ENCODE measurements at regions not wholly inside any gene's neighbourhood (a gene's known extent, or its start where the extent isn't known, plus 50 kb on each side); places are given as distances from the start of the nearest gene placed in this dataset.
A peak's percentile ranks its signal among the peaks of the same experiment; 100 is the strongest.
"Not testable (repeated sequence)": the region's sequence is repeated elsewhere in the genome, so short reads cannot be mapped to it uniquely, and the experiment has no call there.

DNA sequence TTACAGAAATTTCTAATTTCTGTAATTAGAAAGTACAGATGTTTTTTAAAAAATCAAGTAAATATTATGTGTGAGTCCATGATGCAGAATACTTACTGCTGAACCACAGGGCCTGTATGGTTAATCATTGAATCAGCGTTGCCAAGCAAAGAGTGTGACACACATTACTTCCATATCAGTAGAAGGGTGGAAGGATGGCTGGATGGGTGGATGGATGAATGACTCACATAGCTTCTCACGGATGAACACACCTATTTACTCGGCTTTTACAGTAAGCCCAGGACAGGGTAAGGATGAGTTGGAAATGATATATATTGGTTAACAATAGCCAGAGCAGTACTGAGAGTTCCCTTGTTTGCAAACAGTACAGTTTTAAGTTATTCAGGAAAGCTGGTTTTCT is 495.9 kb upstream of the RBFOX1 start:
- no peak for DNase-seq

DNA sequence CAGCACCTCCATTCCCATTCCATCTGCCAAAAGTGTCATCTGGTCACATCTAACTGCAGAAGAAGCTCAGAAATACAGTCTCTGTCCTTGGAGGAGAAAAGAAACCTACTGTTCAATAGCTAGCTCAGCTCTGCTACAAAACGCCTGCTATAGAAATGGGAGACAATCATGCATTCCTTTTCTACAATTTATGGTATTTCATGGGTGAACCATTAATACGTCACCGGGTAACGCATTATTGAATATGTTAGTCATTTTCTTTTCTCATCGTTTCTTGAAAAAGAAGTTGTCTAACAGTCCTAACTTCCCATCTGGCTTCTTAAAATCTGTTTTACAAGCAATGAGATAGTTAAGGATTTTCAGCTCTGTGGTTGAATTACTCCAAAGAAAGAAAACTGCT is 496.7 kb upstream of the RBFOX1 start:
- no peak for DNase-seq

DNA sequence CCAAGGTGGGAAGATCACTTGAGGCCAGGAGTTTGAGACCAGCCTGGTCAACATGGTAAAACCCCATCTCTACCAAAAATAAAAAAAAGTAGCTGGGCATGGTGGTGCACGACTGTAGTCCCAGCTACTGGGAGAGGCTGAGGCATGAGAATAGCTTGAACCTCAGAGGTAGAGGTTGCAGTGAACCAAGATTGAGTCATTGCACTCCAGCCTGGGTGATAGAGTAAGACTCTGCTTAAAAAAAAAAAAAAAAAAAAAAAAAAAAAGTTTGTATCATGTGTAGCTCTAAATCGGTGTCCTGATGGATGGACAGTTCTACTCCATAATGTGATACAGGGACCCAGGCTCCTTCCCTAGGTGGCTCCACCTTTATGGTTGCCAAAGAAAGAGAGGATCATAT is 497.1 kb upstream of the RBFOX1 start:
- DNase-seq, result no peak

DNA sequence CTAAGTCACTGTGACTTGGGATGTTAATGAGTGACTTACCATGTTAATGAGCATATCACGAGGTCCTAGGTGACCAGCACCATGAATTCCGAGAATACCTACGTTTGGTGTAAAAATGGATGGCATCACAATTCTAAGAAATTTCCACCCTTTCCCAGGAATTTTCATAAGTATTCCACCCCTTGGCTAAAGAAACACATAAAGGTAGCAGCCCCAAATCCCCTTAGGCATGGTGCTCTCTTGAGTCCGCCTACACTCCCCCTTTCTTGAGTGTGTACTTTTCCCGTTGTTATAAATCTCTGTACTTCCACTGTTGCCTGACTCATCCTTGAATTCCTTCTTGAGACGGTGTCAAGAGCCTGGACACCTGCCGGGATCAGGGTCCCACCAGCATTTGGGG is 504.0 kb upstream of the RBFOX1 start:
- DNase-seq, result no peak

DNA sequence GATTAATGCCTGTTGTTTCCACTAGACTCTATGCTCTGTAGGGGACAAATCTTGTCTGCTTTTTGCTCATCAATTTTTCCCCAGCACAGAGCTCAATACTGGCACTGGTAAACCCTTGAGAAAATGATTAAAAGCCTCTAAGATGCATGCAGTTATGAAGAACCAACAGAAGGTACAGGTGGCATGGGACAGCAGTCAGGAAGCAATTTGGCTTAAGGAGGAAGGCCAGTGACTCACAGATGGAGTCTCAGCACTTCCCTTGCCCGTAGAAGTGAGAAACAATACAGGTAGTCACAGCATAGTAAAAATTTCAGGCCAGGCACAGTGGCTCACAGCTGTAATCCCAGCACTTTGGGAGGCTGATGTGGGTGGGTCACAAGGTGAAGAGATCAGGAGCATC is 504.7 kb upstream of the RBFOX1 start:
- DNase-seq, result no peak

DNA sequence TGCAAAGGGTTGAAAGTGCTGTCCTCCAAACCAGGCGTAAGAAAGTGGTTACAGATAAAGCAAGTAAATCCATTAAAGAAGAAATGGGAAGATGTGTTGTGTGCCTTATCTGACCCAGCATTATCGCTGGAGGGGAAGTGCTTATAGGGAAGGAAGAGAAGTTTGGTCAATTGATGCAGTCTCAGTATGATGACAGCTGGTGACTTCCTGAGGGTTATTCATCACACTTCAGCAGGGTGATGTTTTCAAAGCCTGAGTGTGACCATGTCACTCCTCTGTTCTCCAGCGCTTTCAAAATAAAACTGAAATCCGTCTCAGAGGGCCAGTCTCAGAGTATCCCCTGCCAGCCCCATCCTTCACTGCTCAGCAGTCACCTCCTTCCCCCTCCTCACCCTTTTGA is 505.4 kb upstream of the RBFOX1 start:
- no peak for DNase-seq

DNA sequence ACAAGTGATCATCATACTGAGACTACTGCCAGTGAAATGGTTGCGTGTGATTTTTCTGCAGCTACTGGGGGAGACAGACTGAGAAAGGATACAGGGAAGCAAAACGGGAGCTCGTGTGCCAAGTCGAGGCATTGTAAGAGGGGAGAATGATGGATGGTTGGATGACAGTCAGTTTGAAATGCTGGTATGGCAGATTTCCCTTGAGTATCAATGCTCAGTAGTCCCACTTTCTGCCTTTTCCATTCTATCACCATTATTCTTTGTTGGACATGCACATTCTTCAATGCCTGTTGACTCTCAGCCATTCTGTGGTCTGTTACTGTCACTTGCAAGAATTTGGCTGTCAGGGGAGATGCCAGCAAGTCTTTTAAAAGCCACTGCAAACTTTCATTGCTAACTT is 510.6 kb upstream of the RBFOX1 start:
- DNase-seq, result no peak

DNA sequence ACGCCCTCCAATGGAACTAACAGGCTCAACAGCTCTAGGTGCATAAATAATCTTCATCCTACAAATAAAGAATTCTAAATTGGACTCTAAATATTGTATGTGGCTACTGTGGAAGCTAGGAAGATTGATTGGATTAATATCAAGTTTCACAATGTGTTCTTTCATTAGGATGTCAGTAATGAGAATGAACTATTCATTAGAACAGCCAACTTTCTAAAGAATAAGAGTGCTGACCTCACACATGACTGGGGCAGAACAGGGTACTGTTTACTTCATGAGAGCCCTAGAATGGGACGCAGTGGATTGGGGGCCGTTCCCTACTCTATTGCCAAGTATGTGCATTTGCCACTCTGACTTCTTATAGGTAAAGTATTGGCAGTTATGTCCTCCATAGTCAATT is 528.2 kb upstream of the RBFOX1 start:
- no peak for DNase-seq

DNA sequence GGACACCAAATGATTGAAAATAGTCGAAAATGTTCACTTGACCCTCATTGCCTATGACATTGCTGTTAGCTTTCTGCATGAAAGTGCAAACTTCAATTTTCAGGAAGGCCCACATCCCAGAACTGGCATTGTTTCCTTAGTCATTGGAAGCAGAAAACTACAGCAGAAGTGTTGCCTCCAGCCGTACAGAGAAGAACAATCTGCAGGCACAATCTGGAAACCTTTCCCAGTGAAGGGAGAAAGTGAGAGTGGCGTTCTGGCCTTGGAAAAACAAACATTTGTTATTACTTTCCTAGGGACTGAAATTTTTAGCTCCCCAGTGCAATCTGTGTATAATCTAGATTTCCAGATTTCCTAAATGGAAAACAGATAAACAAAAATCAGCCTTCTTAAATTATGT is 529.5 kb upstream of the RBFOX1 start:
- no peak for DNase-seq

DNA sequence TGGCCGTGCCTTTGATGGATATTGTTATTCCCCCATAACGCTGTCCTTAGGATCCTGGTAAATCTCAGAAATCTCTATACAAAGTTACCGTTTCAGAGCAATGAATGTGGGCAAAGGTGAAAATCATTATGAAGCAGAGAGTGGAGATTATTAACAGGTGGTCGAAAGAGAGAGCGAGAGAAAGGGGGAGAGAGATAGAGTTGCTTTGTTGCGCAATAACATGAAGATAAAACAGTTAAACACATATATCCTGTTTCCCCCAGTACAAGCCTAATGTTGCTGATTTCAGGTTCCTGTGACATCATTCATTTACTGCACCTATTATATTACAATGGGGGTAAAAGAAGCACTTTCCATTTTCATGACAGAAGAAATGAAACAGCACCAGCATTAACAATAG is 535.4 kb upstream of the RBFOX1 start:
- no peak for DNase-seq

DNA sequence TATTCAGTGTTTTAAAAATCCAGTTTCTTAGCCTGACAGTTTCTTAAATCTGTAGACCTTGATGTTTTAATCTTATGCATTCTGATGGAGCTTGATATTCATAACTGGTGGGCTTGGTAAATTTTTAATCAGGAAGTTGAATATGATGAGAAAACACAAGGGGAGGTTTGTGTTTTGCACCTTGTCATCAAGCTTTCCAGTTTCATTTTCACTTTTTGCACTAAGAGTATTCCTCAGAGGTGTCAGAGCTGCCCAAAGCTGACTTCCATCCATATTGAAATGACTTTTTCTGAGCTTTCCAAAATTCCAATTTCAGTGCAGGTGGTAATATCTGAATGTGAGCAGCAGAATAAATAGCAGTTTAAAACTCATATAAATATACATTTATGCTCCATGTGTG is 555.0 kb upstream of the RBFOX1 start:
- DNase-seq, result no peak

DNA sequence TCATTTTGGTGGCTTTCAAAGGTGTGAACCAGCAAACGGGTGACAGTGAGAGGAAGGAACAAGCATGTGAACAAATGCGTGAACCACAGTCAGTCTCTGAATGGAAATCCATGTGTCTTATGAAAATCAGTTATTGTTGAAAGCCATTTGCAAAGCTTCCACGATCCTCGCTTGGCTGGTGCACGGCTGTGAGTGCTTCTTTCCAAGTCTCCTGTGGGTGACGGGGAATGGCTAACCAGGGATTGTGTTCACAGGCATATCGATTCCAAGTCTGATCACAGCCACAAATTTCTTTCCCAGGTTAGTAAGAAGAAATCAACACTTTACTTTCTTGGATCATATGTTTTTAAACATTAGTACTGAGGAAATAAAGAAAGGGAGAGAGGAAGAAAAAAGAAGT is 556.9 kb upstream of the RBFOX1 start:
- DNase-seq, result no peak

DNA sequence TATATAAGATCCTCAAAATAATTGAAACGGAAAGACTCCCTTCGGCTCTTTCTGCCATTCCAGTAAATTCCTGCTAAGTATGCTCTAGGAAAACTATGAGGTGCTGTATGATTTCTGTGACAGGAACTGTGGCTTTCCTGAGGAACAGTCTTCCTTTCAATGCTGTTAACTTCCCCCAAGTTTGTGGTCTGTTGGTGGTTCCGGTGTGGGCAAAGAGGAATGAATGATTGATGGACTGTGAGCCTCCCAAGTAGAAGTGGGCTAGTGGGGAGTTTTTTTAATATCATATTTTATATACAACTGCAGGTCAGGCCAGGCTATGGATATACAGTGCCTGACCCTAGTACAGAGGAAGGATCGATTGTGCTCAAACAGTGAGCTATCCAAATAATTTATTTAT is 560.7 kb upstream of the RBFOX1 start:
- no peak for DNase-seq

DNA sequence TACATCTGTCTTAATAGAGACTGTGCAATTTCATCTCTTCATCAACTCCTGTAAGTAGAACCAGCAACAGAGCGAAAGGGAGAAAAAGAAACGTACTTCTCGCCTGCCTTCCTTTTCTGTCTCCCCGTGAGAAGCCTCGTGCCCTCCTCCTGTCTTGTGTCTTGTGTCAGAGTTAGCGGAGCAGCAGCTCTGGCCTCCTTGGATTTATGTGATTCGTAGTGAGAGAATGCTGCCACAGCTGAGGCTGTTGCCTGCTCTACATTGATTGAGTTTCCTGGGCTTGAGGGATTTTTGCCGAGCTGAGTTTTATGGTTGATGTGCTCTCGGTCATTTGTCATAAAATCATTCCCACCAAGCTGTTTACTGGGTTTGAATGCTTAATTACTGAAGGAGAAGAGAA is 579.1 kb upstream of the RBFOX1 start:
- no peak for DNase-seq

DNA sequence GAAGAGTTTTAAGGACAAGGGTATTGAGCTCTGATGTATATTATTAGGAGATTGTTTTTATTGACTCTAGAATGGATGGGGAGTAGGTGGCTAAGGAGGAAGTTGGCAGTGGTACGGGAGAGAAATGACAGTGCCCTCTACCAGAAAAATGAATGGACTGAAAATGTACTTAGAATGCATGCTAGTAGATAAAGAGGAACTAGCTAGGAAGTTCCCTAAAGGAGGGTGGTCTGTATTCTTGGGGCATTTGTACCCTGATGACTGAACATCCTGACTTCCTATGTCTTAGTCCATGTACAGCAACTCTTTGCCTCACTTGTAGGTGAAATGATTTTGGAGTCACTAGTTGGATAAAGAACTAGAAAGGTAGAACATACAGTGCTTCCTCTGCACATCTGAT is 581.5 kb upstream of the RBFOX1 start:
- no peak for DNase-seq

DNA sequence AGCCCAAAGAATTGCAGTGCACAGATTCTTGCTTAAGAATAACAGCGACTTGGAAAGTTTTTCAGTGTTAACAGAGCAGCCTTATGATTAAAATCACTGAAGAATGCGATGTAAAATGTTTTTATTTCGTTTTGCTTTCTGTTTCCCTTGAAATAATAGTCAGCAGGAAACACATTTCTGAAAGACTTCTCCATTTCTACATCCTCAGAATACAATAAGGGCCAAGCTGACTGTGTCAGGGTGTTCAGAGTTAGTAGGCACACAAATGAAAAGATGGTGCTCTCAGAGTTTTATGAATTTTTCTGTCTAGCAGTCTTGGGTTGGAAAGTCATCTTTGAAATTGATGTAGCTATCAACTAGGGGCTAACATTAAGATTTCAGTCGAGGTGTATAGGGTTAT is 582.9 kb upstream of the RBFOX1 start:
- no peak for DNase-seq

DNA sequence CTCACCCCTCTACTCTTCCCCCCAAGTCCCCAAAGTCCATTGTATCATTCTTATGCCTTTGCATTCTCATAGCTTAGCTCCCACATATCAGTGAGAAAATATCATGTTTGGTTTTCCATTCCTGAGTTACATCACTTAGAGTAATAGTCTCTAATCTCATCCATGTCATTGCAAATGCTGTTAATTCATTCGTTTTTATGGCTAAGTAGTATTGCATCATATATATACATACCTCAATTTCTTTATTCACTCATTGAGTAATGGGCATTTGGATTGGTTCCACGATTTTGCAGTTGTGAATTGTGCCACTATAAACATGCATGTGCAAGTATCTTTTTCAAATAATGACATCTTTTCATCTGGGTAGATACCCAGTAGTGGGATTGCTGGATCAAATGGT is 596.3 kb upstream of the RBFOX1 start:
- DNase-seq, result not testable (repeated sequence)

DNA sequence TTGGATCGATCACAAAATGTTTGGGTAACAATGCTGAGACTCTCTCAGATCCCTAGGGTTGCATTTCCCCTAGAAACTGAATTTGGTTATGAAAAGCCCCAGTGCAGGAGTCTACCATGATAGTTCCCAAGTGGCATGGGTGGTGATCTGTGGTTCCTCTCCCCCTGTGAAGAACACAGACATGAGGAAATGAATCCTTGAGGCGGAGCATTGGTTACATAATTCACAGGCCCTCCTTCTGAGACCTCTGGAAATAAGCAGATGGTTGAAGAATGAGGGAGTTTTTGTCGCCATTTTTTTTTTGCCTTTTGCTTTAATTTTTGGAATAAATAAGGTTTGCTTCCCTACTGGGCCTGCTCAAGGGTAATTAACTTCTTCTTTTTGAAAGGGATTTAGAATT is 597.0 kb upstream of the RBFOX1 start:
- no peak for DNase-seq

DNA sequence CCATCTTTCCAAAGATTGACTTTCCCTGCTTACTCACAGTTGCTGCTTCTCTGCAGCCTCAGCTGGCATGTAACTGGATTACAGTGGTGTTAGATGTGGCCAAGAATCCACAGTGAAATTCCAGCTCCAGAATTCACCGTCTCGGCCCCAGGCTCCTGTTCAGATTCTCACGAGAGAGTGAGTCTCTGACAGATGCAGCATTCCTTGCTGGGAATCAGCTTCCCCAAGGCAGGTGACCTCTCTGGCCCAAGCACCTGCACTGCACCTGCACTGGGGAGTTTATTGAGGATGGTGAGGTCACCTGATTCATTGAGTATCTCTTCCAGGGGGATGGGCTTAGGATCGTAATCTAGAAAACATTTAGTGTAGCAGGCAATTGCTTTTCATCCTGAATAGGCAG is 600.5 kb upstream of the RBFOX1 start:
- no peak for DNase-seq

DNA sequence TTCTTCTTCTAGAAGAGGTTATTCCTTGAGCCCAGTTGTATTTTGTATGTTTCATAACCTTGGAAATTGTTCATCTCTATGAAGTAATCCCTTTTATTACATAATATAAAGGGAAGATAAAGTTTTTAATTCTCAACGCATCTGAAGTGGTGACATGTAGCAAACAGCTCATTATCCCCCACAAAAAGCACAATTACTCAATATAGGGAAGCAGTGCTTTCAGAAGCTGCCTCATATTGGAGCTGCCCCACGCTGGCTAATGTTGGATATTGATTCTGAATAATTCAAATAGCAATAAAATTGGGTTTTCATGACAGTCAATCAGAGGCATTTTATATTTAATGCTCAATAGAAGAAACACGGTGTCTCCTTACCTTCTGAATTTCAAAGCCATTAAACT is 604.3 kb upstream of the RBFOX1 start:
- no peak for DNase-seq

DNA sequence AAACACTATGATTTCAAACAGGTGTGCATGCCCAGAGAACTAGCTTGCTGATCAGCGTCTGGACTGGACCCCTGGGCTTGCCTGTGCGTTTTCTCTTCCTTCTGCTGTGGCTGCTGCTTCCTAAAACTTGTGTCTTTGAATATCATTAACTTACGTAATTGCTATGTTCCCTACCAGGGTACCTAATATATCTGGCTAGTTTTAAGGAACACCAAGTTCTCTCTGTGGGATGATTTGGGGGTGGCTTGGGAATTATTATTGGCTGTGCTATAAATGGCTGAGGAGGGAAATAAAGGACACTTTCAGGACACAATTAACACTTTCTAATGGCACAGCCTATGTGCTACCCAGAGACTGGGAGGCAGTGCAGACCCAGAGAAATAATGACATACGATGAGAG is 606.0 kb upstream of the RBFOX1 start:
- DNase-seq, result no peak

DNA sequence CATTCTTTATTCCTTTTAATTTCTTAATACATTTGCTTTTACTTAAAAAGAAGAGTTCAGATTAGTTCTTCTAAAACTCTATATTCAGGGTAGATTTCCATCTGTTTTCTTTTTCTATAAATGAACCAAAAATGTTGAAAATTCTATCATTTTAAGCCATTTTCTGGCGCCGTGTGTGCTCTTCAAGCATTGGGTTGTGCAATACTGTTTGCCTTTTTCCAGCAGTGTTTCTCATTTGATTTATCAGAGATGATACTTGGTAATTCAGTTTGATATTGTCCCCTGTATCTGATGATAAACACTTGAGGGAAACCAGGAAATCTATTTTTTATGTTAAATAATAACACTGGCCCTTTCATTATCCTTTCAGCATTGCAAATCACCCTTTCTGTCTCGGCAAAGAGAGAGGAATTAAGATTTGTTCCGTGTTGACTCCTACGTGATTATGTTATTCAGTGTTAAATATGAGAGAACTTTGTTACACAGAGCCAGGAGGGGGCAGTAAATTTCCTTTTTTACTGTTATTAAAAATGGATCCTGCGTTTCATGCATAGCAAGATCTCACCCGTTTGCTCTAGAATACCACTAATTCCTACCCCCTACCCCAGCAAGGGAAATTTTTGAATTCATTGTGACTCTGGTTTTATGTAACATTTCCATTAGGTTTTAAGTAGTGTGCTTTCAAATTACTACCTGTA is 606.9 kb upstream of the RBFOX1 start:
- DNase-seq, result peak; percentile 3

DNA sequence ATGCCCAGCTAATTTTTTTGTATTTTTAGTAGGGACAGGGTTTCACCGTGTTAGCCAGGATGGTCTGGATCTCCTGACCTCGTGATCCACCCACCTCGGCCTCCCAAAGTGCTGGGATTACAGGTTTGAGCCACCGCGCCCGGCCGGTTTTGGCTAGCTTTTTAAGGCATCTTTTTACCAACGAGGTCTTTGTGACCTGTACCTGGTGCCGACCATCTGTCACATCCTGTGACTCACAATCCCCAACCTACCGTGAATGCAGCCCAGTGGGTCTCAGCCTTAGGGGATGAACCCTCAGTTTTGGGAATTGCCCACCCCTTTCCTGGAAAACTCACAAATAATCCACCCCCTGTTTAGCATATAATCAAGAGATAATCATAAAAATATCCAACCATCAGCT is 607.4 kb upstream of the RBFOX1 start:
- DNase-seq, result not testable (repeated sequence)

DNA sequence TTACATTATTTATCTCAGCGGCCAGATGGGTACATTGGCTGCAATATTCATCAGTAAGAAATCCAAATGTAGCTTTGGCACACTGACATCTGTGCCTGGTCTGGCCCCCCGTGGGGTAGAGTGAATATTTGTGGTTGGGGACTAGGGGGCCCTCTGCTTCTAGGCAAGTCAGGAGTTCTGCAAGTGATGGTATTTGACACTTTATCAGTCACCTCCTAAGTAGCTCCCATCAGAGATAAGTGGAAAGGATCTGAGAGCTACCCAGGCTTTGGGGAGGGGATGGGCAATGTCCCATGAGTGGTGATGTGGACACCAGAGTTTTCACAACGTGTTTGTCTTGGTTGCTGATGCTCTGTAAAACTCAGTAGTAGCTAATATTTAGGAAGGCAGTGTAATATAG is 609.9 kb upstream of the RBFOX1 start:
- DNase-seq, result no peak

DNA sequence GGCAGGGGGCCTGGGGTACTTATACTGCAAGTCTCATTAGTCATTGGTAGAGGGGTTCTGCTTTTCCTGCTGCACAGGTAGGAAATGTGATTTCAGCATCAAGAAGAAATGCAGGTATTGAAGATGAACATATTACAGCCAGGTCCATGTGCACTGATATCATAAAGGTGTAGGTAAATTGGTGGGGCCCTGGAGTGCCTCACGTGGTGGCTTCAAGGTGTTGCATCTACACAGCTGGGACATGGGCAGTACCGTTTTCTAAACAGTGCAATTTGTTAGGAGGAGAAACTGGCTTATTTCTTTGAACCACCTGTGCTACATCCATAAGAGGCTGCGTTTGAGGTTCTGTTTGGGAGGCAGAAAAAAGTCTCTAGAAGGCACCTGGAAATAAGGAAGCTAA is 618.1 kb upstream of the RBFOX1 start:
- DNase-seq, result no peak

DNA sequence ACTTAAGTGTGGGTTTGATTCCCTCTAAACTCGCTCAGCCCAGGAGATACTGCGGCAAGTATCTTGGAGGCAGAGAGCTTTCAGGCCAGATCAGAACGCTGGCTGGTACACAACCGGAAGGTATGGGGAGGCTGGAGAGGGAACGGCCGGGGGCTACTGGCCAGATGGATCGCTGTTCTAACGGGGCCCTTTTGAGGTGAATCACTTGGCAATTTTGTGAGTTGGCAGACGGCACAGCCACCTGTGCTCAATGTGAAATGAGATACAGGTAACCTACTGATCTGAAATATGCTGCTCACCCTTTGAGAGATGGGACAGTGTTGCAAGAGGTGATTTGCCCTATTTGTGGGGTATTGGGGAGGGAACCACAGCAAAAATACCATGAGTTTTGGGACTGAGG is 622.9 kb upstream of the RBFOX1 start:
- DNase-seq, result no peak

All from COR-L47 (cell line).